IPS-18a (cell line): ENCODE measurements at regions not wholly inside any gene's neighbourhood (a gene's known extent, or its start where the extent isn't known, plus 50 kb on each side); places are given as distances from the start of the nearest gene placed in this dataset.

ENCODE experiments used
- H3K27ac ChIP-seq: one replicate; pipeline ENCODE4 v1.5.1; 2013; ENCODE audit warnings: low read length
- H3K27me3 ChIP-seq: one replicate; pipeline ENCODE4 v1.6.1; 2013; ENCODE audit warnings: mild to moderate bottlenecking, low read length; ENCODE audit not compliant: control insufficient read depth, insufficient read depth
- H3K36me3 ChIP-seq: one replicate; pipeline ENCODE4 v1.6.1; 2013; ENCODE audit warnings: low read depth, low read length; ENCODE audit not compliant: control insufficient read depth
- H3K4me1 ChIP-seq: one replicate; pipeline ENCODE4 v1.6.1; 2013; ENCODE audit warnings: low read depth, low read length; ENCODE audit not compliant: control insufficient read depth
- H3K4me3 ChIP-seq: one replicate; pipeline ENCODE4 v1.5.1; 2013; ENCODE audit warnings: low read length
- H3K9ac ChIP-seq: one replicate; pipeline ENCODE4 v1.6.1; 2013; ENCODE audit warnings: mild to moderate bottlenecking, low read length, moderate library complexity
- H3K9me3 ChIP-seq: one replicate; pipeline ENCODE4 v1.6.1; 2013; ENCODE audit warnings: low read depth, low read length; ENCODE audit not compliant: control insufficient read depth

DNA sequence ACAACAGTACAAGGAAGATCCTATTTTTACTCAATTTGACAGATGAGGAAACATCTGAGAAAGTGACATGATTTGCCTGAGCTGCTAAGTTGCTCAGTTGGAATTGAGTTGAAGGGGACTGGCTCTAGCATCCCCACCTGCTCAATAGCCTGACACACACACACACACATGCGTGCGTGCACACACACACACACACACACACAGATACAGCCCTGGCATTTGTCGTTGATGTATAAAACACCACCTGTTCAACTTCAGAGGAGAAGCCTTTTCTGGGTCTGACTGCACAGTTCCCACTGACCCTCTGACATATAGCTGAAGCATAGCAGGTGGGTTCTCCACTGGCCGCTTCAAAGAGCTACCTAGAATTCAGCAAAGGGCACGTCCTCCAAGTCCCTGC, 1045.9 kb downstream of the VRK1 start:
- H3K9ac ChIP-seq = no peak overlapping the region
- H3K4me1 ChIP-seq = peaks cover under 1% of the 10 kb centered on the region
- H3K36me3 ChIP-seq = no peaks in the 10 kb centered on the region
- no peak overlapping the region for H3K4me3 ChIP-seq
- H3K27ac ChIP-seq = no peak overlapping the region
- no peaks in the 10 kb centered on the region for H3K27me3 ChIP-seq
- H3K9me3 ChIP-seq = no peaks in the 10 kb centered on the region

- Histone ChIP-seq H3K36me3 (no peaks in the 10 kb centered on the region), H3K9me3 (no peaks in the 10 kb centered on the region), H3K9ac (no peak overlapping the region), H3K4me1 (peaks cover 9% of the 10 kb centered on the region), H3K27me3 (no peaks in the 10 kb centered on the region), H3K27ac (no peak overlapping the region), H3K4me3 (no peak overlapping the region)
Measured at GRCh38 chr14:97844042-97844441, 1046.9 kb downstream of the VRK1 start.

DNA sequence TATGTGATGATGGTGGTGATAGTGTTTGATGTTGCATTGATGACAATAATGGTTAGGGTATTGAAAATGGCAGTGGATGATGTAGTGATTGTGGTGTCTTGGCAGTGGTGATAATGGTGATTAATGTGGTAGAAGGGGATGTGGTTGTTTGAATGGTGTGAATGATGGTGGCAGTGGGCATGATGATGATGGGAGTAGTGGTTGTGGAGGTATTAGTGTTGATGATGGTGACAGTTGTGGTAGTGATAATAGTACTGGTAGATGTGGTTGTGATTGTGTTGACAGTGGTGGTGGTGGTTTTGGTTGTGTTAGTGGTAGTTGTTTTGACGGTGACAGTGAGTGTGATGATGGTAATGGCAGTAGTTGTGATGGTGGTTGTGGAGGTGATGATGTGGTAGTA, 1049.0 kb downstream of the VRK1 start:
- H3K4me1 ChIP-seq = peaks cover 9% of the 10 kb centered on the region
- H3K27ac ChIP-seq = no peak overlapping the region
- H3K27me3 ChIP-seq = no peaks in the 10 kb centered on the region
- H3K36me3 ChIP-seq = no peaks in the 10 kb centered on the region
- H3K9ac ChIP-seq = no peak overlapping the region
- H3K9me3 ChIP-seq = no peaks in the 10 kb centered on the region
- no peak overlapping the region for H3K4me3 ChIP-seq

GRCh38 chr14:97848317-97848980, 1051.3 kb downstream of the VRK1 start:
- Histone ChIP-seq H3K27me3 (no peaks in the 10 kb centered on the region), H3K4me3 (no peak overlapping the region), H3K4me1 (peaks cover 9% of the 10 kb centered on the region), H3K27ac (no peak overlapping the region), H3K9me3 (no peaks in the 10 kb centered on the region), H3K9ac (no peak overlapping the region), H3K36me3 (no peaks in the 10 kb centered on the region)

GRCh38 chr14:97850466-97850865, 1053.3 kb downstream of the VRK1 start:
- H3K27ac ChIP-seq = no peak overlapping the region
- peaks cover 9% of the 10 kb centered on the region for H3K4me1 ChIP-seq
- no peak overlapping the region for H3K9ac ChIP-seq
- H3K4me3 ChIP-seq = no peak overlapping the region
- H3K9me3 ChIP-seq = no peaks in the 10 kb centered on the region
- H3K27me3 ChIP-seq = no peaks in the 10 kb centered on the region
- H3K36me3 ChIP-seq = no peaks in the 10 kb centered on the region

DNA sequence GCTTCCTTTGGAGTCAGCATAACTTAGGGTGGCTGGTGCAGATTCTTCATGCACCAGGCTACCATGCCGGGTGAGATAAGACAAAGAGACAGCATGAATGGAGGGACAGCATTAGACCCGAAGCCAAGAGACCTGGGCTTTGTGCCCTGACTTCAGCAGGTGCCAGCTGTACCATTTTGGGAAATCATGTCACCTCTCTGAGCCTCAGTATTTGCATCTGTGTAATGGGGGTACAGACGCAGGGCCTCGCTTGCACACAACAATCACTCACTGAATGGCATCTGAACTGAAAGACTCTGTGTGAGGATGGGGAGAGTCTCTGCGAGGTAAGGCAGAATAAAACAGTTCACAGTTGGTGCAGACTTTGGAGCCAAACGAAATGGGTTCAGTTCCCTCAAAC, 1053.7 kb downstream of the VRK1 start:
- no peaks in the 10 kb centered on the region for H3K9me3 ChIP-seq
- no peak overlapping the region for H3K27ac ChIP-seq
- no peak overlapping the region for H3K4me3 ChIP-seq
- no peak overlapping the region for H3K9ac ChIP-seq
- peaks cover 9% of the 10 kb centered on the region for H3K4me1 ChIP-seq
- H3K36me3 ChIP-seq = no peaks in the 10 kb centered on the region
- H3K27me3 ChIP-seq = no peaks in the 10 kb centered on the region

GRCh38 chr14:97851428-97851995, 1054.3 kb downstream of the VRK1 start:
- no peak overlapping the region for H3K4me3 ChIP-seq
- no peaks in the 10 kb centered on the region for H3K36me3 ChIP-seq
- no peaks in the 10 kb centered on the region for H3K27me3 ChIP-seq
- H3K27ac ChIP-seq = no peak overlapping the region
- H3K4me1 ChIP-seq = peaks cover 9% of the 10 kb centered on the region
- H3K9me3 ChIP-seq = no peaks in the 10 kb centered on the region
- H3K9ac ChIP-seq = no peak overlapping the region

- no peaks in the 10 kb centered on the region for H3K36me3 ChIP-seq
- H3K9me3 ChIP-seq = no peaks in the 10 kb centered on the region
- H3K4me3 ChIP-seq = no peak overlapping the region
- no peaks in the 10 kb centered on the region for H3K27me3 ChIP-seq
- no peak overlapping the region for H3K9ac ChIP-seq
- no peak overlapping the region for H3K27ac ChIP-seq
- no peaks in the 10 kb centered on the region for H3K4me1 ChIP-seq
Measured at GRCh38 chr14:97854918-97855317, 1057.7 kb downstream of the VRK1 start.

DNA sequence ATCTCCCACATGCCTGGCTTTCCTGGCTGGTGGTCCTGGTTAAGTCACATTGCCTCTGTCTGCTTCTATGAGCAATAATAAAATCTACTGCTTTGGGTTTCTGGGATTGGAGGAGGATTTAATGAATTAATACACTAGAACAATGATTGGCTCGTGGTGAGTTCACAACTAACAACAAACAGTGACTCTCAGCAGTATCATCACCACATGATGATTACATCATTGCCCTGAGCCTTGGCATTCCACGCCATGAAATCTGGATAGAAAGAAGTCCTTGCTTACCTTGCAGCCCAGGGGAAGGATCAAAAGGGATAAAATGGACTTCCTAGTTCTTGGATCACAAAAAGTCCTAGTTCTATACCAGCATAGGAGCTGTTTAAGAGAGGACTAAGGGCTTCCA, 1069.0 kb downstream of the VRK1 start:
- Histone ChIP-seq H3K27ac (no peak overlapping the region), H3K9ac (no peak overlapping the region), H3K4me3 (no peak overlapping the region), H3K27me3 (no peaks in the 10 kb centered on the region), H3K36me3 (no peaks in the 10 kb centered on the region), H3K9me3 (no peaks in the 10 kb centered on the region), H3K4me1 (peaks cover 10% of the 10 kb centered on the region)

GRCh38 chr14:97866664-97867063, 1069.5 kb downstream of the VRK1 start:
- H3K27me3 ChIP-seq = no peaks in the 10 kb centered on the region
- peaks cover 10% of the 10 kb centered on the region for H3K4me1 ChIP-seq
- H3K9me3 ChIP-seq = no peaks in the 10 kb centered on the region
- no peak overlapping the region for H3K27ac ChIP-seq
- no peaks in the 10 kb centered on the region for H3K36me3 ChIP-seq
- H3K4me3 ChIP-seq = no peak overlapping the region
- no peak overlapping the region for H3K9ac ChIP-seq

DNA sequence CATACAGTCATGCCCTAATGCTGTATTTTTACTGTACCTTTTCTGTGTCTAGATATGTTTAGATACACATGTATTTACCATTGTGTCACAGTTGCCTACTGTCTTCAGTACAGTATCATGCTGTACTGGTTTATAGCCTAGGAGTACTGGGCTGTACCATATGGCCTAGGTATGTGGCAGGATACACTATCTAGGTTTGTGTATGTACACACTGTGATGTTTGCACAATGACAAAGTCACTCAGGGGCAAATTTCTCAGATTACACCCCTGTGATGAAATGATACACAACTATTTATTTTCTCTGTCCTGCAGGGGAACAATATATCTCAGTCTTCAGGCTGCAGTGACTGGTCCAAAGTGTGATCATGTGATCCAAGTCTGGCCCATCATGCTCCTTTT, 1076.1 kb downstream of the VRK1 start:
- Histone ChIP-seq H3K4me3 (no peak overlapping the region), H3K4me1 (peaks cover 3% of the 10 kb centered on the region), H3K9me3 (no peaks in the 10 kb centered on the region), H3K9ac (no peak overlapping the region), H3K27ac (no peak overlapping the region), H3K36me3 (no peaks in the 10 kb centered on the region), H3K27me3 (no peaks in the 10 kb centered on the region)

DNA sequence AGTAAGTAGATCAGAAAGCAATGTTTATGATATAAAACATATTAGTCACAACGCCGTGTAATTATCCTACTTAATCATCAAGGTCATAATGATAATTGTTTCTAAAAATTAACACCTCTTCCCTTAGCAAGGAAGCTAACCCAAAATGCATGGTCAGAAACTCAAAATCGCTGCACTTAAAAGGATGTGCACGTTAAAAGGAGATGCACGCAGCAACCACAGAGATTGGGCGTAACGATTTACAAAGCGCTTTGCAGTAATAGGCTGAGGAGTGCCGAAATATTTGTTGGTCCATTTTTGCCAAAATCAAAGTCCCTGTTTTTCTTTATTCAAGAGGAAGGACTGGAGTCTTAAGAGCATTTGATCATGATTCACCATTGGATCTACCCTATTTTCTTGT, 1077.2 kb downstream of the VRK1 start:
- H3K27me3 ChIP-seq = no peaks in the 10 kb centered on the region
- no peak overlapping the region for H3K9ac ChIP-seq
- no peaks in the 10 kb centered on the region for H3K9me3 ChIP-seq
- peaks cover 3% of the 10 kb centered on the region for H3K4me1 ChIP-seq
- H3K36me3 ChIP-seq = no peaks in the 10 kb centered on the region
- no peak overlapping the region for H3K27ac ChIP-seq
- H3K4me3 ChIP-seq = no peak overlapping the region
